Nephron (organoid): ENCODE measurements at regions not wholly inside any gene's neighbourhood (a gene's known extent, or its start where the extent isn't known, plus 50 kb on each side); places are given as distances from the start of the nearest gene placed in this dataset.

Experiments
- H3K27ac Mint-ChIP-seq, 3 experiments: 2 replicates each; pipeline ENCODE4 v1.8.0; 2020; ENCODE audit warnings: mixed read lengths in 3 of 3, mild to moderate bottlenecking in 2 of 3, moderate library complexity in 1 of 3
- H3K27me3 Mint-ChIP-seq: 2 replicates; pipeline ENCODE4 v1.8.0; 2021; ENCODE audit warnings: low read depth, mild to moderate bottlenecking, moderate library complexity, mixed read lengths
- H3K36me3 Mint-ChIP-seq: 2 replicates; pipeline ENCODE4 v1.8.0; 2020; ENCODE audit warnings: low read depth, mixed read lengths
- H3K4me1 Mint-ChIP-seq: 2 replicates; pipeline ENCODE4 v1.8.0; 2020; ENCODE audit warnings: mixed read lengths
- H3K4me3 Mint-ChIP-seq, 3 experiments: 2 replicates each; pipeline ENCODE4 v1.8.0; 2020; ENCODE audit warnings: mild to moderate bottlenecking in 3 of 3, mixed read lengths in 3 of 3, moderate library complexity in 2 of 3
- H3K9me3 Mint-ChIP-seq: 2 replicates; pipeline ENCODE4 v1.8.0; 2020; ENCODE audit warnings: mixed read lengths
- TF ChIP-seq, protein P1 (sequence below), 3 experiments: fragments of 200-600 bp; sonication (generic); IDR thresholded peaks; one replicate each; pipeline ENCODE4 v1.5.0; 2021; ENCODE audit warnings: antibody characterized with exemption in 3 of 3; ENCODE audit not compliant: unreplicated experiment in 3 of 3

DNA sequence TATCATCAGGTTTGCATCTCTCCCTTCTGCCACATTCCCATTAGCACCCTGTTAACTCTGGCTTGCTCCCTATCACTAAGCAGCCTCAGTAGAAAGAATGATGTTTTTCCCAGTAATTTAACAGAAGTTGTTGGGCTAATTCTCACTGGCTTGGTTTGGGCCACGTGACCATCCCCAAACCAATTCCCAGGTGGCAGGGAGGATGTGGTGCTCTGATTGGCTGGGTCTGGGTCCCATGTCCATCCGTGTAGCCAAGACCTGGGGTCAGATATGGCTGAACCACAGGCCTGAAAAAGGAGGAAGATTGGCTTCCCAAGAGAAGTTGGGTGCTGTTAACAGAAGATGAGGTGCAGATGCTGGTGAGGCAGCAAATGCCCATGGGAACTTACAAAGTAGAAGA is 122.0 kb downstream of the BOD1 start:
- H3K9me3 Mint-ChIP-seq: no peaks in the 10 kb centered on the region
- peak overlapping the region; percentile 79 to 86 (median 80) for H3K27ac Mint-ChIP-seq
- TF ChIP-seq, protein P1, sequence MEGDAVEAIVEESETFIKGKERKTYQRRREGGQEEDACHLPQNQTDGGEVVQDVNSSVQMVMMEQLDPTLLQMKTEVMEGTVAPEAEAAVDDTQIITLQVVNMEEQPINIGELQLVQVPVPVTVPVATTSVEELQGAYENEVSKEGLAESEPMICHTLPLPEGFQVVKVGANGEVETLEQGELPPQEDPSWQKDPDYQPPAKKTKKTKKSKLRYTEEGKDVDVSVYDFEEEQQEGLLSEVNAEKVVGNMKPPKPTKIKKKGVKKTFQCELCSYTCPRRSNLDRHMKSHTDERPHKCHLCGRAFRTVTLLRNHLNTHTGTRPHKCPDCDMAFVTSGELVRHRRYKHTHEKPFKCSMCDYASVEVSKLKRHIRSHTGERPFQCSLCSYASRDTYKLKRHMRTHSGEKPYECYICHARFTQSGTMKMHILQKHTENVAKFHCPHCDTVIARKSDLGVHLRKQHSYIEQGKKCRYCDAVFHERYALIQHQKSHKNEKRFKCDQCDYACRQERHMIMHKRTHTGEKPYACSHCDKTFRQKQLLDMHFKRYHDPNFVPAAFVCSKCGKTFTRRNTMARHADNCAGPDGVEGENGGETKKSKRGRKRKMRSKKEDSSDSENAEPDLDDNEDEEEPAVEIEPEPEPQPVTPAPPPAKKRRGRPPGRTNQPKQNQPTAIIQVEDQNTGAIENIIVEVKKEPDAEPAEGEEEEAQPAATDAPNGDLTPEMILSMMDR (IDR thresholded peaks at IDR 0.05; ENCODE audit: unreplicated experiment in 3 of 3): no peak
- H3K27me3 Mint-ChIP-seq: peaks cover 12% of the 10 kb centered on the region
- peaks cover 56% of the 10 kb centered on the region for H3K4me1 Mint-ChIP-seq
- no peaks in the 10 kb centered on the region for H3K36me3 Mint-ChIP-seq
- no peak overlapping the region for H3K4me3 Mint-ChIP-seq

DNA sequence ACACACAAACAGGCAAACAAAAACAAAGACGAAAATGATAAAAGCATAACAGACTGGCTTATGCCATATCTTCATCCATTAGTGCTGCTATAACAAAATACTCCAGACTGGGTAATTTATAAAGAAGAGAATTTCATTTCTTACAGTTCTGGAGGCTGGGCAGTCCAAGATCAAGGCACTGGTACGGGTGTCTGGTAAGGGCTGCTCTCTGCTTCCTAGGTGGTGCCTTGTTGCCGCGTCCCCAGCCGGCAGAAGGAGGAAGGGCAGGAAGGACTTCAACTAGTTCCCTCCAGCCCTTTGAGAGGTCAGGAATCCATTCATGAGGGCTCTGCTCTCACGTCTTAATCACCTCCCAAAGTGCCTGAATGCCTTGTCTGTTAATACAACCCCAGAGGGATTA is 122.6 kb downstream of the BOD1 start:
- peaks cover 11% of the 10 kb centered on the region for H3K27me3 Mint-ChIP-seq
- TF ChIP-seq, protein P1 (IDR thresholded peaks at IDR 0.05; ENCODE audit: unreplicated experiment in 3 of 3): no peak
- H3K4me1 Mint-ChIP-seq: peaks cover 53% of the 10 kb centered on the region
- H3K9me3 Mint-ChIP-seq: no peaks in the 10 kb centered on the region
- H3K36me3 Mint-ChIP-seq: no peaks in the 10 kb centered on the region
- no peak overlapping the region for H3K4me3 Mint-ChIP-seq
- no peak overlapping the region for H3K27ac Mint-ChIP-seq

DNA sequence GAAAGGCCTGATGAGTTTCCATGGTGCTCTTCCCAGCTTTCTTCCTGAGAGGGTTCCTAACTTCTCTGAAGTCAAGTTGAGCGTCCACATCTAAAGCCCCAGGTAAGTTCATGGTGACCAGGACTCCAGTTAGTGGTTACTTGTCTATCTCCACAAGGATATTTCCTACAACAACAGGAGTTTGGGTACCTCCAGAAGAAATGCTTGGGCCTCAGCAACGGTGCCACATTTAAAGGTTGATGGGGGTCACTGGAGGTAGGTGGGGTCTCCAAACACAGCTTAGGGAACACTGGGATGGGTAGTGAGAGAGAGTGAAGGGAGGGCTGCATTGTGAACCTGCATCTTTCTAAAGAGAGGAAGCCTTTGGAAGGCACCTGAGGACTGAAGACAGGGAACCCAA is 123.4 kb downstream of the BOD1 start:
- peaks cover 45% of the 10 kb centered on the region for H3K4me1 Mint-ChIP-seq
- H3K9me3 Mint-ChIP-seq: peaks cover 1% of the 10 kb centered on the region
- H3K27ac Mint-ChIP-seq: no peak overlapping the region
- H3K27me3 Mint-ChIP-seq: peaks cover 9% of the 10 kb centered on the region
- H3K36me3 Mint-ChIP-seq: no peaks in the 10 kb centered on the region
- TF ChIP-seq, protein P1 (IDR thresholded peaks at IDR 0.05; ENCODE audit: unreplicated experiment in 3 of 3): no peak
- no peak overlapping the region for H3K4me3 Mint-ChIP-seq

DNA sequence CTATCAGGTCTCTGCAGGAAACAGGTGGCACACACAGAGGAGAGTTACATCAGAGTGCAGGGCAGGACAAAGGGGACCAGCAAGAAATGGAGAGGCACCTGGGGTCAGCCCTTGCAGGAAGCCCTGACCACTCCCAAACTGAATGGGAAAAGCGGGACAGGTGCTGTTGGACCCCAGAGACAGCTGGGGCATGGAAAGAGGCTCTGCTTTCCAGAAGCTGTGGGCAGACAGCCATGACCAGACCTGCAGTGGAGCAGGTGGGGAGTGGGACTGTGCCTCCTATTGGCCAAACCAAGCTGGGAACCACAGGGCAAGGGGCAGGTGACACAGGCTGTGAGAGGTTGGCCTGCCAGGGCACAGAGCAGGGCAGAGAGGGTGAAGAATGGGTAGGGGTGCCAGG is 125.8 kb downstream of the BOD1 start:
- no peaks in the 10 kb centered on the region for H3K36me3 Mint-ChIP-seq
- H3K9me3 Mint-ChIP-seq: peaks cover 2% of the 10 kb centered on the region
- H3K27me3 Mint-ChIP-seq: peaks cover 9% of the 10 kb centered on the region
- no peak overlapping the region for H3K27ac Mint-ChIP-seq
- H3K4me3 Mint-ChIP-seq: no peak overlapping the region
- peaks cover 28% of the 10 kb centered on the region for H3K4me1 Mint-ChIP-seq
- TF ChIP-seq, protein P1 (IDR thresholded peaks at IDR 0.05; ENCODE audit: unreplicated experiment in 3 of 3): no peak

DNA sequence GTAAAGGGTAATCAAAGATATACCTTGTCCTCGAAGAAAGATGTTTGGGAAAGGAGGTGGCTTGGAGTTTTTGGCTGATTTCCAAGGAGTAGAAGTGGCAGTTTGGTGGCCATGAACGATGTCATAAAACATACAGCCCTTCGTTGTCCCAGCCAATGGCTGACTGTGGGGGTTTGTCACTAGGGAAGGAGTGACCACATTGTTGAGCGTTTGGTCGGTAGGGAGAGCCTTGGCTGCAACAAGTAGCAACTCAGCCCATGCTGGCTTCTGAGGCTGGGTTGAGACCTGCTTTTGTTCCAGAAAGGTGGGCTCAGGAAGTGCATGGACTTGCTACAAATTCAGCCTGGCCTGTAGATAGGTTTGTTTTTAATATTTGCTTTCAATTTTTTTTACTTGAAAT is 128.3 kb downstream of the BOD1 start:
- Mint-ChIP-seq H3K4me3 (no peak overlapping the region), H3K27me3 (peaks cover 9% of the 10 kb centered on the region), H3K9me3 (peaks cover 2% of the 10 kb centered on the region), H3K36me3 (no peaks in the 10 kb centered on the region), H3K4me1 (peaks cover 15% of the 10 kb centered on the region), H3K27ac (no peak overlapping the region)
- TF ChIP-seq, protein P1 (IDR thresholded peaks at IDR 0.05; ENCODE audit: unreplicated experiment in 3 of 3): no peak

DNA sequence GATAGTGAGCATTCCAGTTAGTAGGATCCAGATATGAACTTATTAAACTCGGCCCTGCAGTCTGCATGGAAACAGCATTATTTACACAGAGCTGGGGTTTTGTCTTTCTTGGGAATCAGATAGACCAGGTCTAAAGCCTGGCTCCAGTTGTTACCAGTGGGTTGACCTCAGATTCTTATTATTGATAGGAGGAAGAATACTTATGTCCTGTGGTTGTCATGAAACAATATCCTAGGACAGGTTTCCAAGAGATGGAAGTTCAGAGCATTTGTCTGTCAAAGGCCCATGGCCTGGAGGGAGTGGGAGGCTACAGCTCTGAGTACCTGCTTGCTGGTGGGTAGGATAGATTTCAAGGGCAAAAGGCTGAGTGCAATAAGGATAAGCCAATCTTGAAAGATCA is 129.2 kb downstream of the BOD1 start:
- TF ChIP-seq, protein P1 (IDR thresholded peaks at IDR 0.05; ENCODE audit: unreplicated experiment in 3 of 3): no peak
- Mint-ChIP-seq H3K27ac (no peak overlapping the region), H3K4me3 (no peak overlapping the region), H3K9me3 (peaks cover 2% of the 10 kb centered on the region), H3K4me1 (peaks cover 15% of the 10 kb centered on the region), H3K27me3 (peaks cover 6% of the 10 kb centered on the region), H3K36me3 (no peaks in the 10 kb centered on the region)
